Spleen (tissue), 11 donors: ENCODE measurements at regions not wholly inside any gene's neighbourhood (a gene's known extent, or its start where the extent isn't known, plus 50 kb on each side); places are given as distances from the start of the nearest gene placed in this dataset.

Source experiments
- DNase-seq: peaks from one replicate; pipeline ENCODE4 v3.0.0-alpha.2; 2020
- H3K27ac ChIP-seq, 8 donors: fragments of 200-600 bp; sonication (generic) in 7 of 8; 1 replicate in 4 of 8; 2 replicates in 4 of 8; pipeline versions ENCODE4 v1.5.0 to v1.8.0; 2016 to 2021; ENCODE audit warnings: inconsistent platforms in 4 of 8, mild to moderate bottlenecking in 4 of 8, moderate library complexity in 1 of 8
- H3K27me3 ChIP-seq, 7 donors: fragments of 200-600 bp; sonication (generic) in 6 of 7; replicated peaks in 1 of 7; 1 replicate in 4 of 7; 2 replicates in 3 of 7; pipeline versions ENCODE4 v1.5.0 to v1.8.0; 2016 to 2021; ENCODE audit warnings: inconsistent platforms in 3 of 7, mild to moderate bottlenecking in 1 of 7
- H3K36me3 ChIP-seq, 6 donors: fragments of 200-600 bp; sonication (generic) in 5 of 6; 1 replicate in 4 of 6; 2 replicates in 2 of 6; pipeline versions ENCODE4 v1.5.0 to v1.8.0; 2016 to 2021; ENCODE audit warnings: inconsistent platforms in 2 of 6
- H3K4me1 ChIP-seq, 6 donors: fragments of 200-600 bp; sonication (generic) in 5 of 6; 1 replicate in 3 of 6; 2 replicates in 3 of 6; pipeline versions ENCODE4 v1.5.0 to v1.8.0; 2016 to 2021; ENCODE audit warnings: inconsistent platforms in 3 of 6
- H3K4me3 ChIP-seq, 8 donors: fragments of 200-600 bp; sonication (generic) in 7 of 8; 1 replicate in 4 of 8; 2 replicates in 4 of 8; pipeline versions ENCODE4 v1.5.0 to v1.8.0; 2016 to 2021; ENCODE audit warnings: inconsistent platforms in 4 of 8, mild to moderate bottlenecking in 4 of 8, moderate library complexity in 2 of 8
- H3K9me3 ChIP-seq, 8 donors: fragments of 200-600 bp; sonication (generic) in 7 of 8; 1 replicate in 4 of 8; 2 replicates in 4 of 8; pipeline versions ENCODE4 v1.5.0 to v1.8.0; 2016 to 2021; ENCODE audit warnings: inconsistent platforms in 4 of 8
- POLR2A ChIP-seq, 3 donors: fragments of 450-650 bp; IDR thresholded peaks; one replicate each; pipeline ENCODE4 v1.5.1; 2017; ENCODE audit warnings: antibody characterized with exemption in 3 of 3, mild to moderate bottlenecking in 1 of 3
- POLR2AphosphoS5 ChIP-seq, 3 donors: sonication (generic); formaldehyde crosslinking; IDR thresholded peaks; one replicate each; pipeline ENCODE4 v1.5.1; 2017; ENCODE audit warnings: antibody characterized with exemption in 3 of 3
- WGBS, 5 donors: extraction: QIAGEN DNeasy Blood & Tissue Kit in 3 of 5; methylation state at CpG; one replicate each; pipeline versions ENCODE4 v1.1.5 to v1.1.7; 2013 to 2018; 5-methylcytosine and 5-hydroxymethylcytosine counted together
- intact Hi-C: fragments of 100-400 bp; cut with DNase I; formaldehyde crosslinking; loops from one replicate; pipeline ENCODE4 v1.15.0; 2023; ENCODE audit warnings: low total_unique reads
- TF ChIP-seq, protein P1 (sequence below), 11 experiments: fragments of 200-600 bp in 7 of 11; fragments of 450-650 bp in 4 of 11; sonication (generic) in 4 of 11; IDR thresholded peaks in 8 of 11; conservative IDR thresholded peaks in 3 of 11; 1 replicate in 7 of 11; 2 replicates in 4 of 11; pipeline versions ENCODE4 v1.4.0 to v1.8.0; 2016 to 2021; ENCODE audit warnings: antibody characterized with exemption in 11 of 11, inconsistent platforms in 4 of 11, mild to moderate bottlenecking in 1 of 11
- donor health status: healthy with polysubstance abuse.
- donor health status: DM: no; HTN: no; CAD: no; lungs with moderate emphysema.
- donor health status: DM: no; HTN: no; CAD: no.
- donor health status: Bipolar disorder and iron deficiency.
- donor health status: healthy.
- donor health status: DM: no; HTN: no; CAD: no.
- donor health status: DM: yes; HTN: yes; CAD: no.

DNA sequence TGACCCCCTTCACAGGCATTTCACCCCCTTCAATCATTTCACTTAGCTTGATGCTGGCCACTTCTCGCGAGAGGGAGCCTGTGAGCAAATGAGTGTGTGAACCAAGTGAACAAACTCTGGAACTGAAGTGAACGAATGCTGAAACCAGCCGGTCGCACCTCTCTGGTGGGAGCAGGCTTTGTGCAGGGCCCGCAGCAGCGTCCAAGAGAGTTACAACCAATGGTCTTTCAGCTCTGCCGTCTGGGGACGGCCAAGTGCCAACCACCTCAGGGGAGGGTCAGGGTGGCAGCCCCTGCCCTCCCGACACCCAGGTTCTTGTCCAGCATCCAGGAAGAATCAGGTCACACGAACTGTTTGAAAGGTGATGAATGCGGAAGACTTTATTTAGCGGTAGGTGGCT is 764.0 kb downstream of the SUCLG1 start:
- 84 to 93% (median 87%) methylated on average over 13 of the region's 13 CpGs for WGBS, 5 donors
- Histone ChIP-seq H3K4me1 (no peaks in the 10 kb centered on the region), H3K27me3 (no peaks in the 10 kb centered on the region), H3K36me3 (no peaks in the 10 kb centered on the region), H3K4me3 (no peak overlapping the region), H3K9me3 (peaks cover 0 to 13% (median 0%) of the 10 kb centered on the region in 8 donors), H3K27ac (no peak overlapping the region)
- intact Hi-C loops = no loop called here
- DNase-seq = no peak
- TF ChIP-seq POLR2A (IDR thresholded peaks at IDR 0.05) (no peak), POLR2AphosphoS5 (IDR thresholded peaks at IDR 0.05) (no peak)
- TF ChIP-seq, protein P1, sequence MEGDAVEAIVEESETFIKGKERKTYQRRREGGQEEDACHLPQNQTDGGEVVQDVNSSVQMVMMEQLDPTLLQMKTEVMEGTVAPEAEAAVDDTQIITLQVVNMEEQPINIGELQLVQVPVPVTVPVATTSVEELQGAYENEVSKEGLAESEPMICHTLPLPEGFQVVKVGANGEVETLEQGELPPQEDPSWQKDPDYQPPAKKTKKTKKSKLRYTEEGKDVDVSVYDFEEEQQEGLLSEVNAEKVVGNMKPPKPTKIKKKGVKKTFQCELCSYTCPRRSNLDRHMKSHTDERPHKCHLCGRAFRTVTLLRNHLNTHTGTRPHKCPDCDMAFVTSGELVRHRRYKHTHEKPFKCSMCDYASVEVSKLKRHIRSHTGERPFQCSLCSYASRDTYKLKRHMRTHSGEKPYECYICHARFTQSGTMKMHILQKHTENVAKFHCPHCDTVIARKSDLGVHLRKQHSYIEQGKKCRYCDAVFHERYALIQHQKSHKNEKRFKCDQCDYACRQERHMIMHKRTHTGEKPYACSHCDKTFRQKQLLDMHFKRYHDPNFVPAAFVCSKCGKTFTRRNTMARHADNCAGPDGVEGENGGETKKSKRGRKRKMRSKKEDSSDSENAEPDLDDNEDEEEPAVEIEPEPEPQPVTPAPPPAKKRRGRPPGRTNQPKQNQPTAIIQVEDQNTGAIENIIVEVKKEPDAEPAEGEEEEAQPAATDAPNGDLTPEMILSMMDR (IDR thresholded peaks at IDR 0.05 in 8 of 11, conservative IDR thresholded peaks at IDR 0.05 in 3 of 11) = no peak

DNA sequence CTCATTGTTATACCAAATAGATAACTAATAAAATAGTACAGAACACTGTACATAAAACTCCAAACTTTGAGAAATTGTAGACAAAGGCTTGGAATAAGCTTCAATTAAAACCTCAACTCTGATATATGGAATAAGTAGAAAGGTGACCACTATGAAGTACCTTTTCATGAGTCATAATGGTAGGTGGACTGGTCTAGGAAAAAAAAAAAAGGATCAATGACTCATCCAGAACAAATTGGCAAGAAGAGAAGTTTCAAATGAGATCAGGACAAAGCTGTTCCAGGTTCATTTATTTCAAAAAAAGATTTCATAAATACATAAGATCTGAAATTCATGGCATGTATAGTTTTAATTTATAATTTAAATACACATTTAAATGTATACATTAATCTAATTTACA is 769.7 kb downstream of the SUCLG1 start:
- intact Hi-C loops = no loop called here
- no peak for DNase-seq
- Histone ChIP-seq H3K9me3 (no peaks in the 10 kb centered on the region), H3K4me1 (no peaks in the 10 kb centered on the region), H3K36me3 (no peaks in the 10 kb centered on the region), H3K27me3 (no peaks in the 10 kb centered on the region), H3K4me3 (no peak overlapping the region), H3K27ac (no peak overlapping the region)
- TF ChIP-seq POLR2A (IDR thresholded peaks at IDR 0.05) (no peak), POLR2AphosphoS5 (IDR thresholded peaks at IDR 0.05) (no peak)
- TF ChIP-seq, protein P1 (IDR thresholded peaks at IDR 0.05 in 8 of 11, conservative IDR thresholded peaks at IDR 0.05 in 3 of 11) = no peak

DNA sequence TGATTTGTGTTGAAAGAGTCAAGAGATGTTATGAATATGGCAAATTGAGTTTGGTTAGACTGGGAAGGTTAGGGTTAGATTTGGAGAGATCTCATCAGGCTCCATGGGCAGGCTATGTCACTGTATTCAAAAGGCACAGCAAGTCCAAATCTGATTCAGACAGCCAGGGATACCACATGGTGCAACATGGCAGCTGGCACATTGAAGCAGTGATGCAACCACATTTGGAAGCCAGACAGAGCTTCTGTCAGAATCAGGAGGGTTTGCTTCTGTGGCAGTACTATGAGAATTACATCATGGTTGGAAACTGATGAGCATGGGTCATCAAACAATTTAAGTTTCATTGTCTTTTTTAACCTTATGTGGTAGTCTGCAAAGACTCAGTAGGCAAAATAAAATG is 772.2 kb downstream of the SUCLG1 start:
- no peaks in the 10 kb centered on the region for H3K27me3 ChIP-seq
- TF ChIP-seq, protein P1 (IDR thresholded peaks at IDR 0.05 in 8 of 11, conservative IDR thresholded peaks at IDR 0.05 in 3 of 11) = no peak
- TF ChIP-seq POLR2A (IDR thresholded peaks at IDR 0.05) = no peak
- TF ChIP-seq POLR2AphosphoS5 (IDR thresholded peaks at IDR 0.05) = no peak
- DNase-seq = no peak

DNA sequence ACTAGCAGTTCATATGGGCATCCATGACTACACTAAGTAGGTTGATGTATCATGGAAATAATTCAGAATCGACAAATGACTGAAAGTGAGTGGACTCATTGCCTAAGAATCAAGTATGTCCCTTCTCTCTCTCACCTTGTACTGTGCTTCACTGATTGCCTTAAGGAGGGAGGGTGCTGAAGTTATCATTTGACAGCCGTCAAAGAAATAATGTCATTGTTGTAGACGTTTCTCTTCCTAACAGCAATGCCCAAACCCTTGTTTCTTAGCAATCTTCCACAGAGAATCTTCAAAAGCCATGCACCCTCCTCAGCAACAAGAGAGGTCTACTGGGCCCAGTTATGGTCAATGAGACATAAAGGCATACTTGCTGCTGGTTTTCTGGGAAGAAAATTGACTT is 785.0 kb downstream of the SUCLG1 start:
- no peak overlapping the region for H3K27ac ChIP-seq
- H3K36me3 ChIP-seq = no peaks in the 10 kb centered on the region
- H3K27me3 ChIP-seq = no peaks in the 10 kb centered on the region
- H3K4me1 ChIP-seq = no peaks in the 10 kb centered on the region
- TF ChIP-seq POLR2AphosphoS5 (IDR thresholded peaks at IDR 0.05) (no peak), POLR2A (IDR thresholded peaks at IDR 0.05) (no peak)
- TF ChIP-seq, protein P1 (IDR thresholded peaks at IDR 0.05 in 8 of 11, conservative IDR thresholded peaks at IDR 0.05 in 3 of 11) = no peak
- WGBS, 5 donors = 73 to 87% (median 82%) methylated on average over 3 of the region's 3 CpGs
- DNase-seq = no peak
- no peak overlapping the region for H3K4me3 ChIP-seq
- H3K9me3 ChIP-seq = peaks cover 0 to 33% (median 20%) of the 10 kb centered on the region in 8 donors
- intact Hi-C loops = no loop called here

More for the DNA sequence above, 772.2 kb downstream of the SUCLG1 start:
- no peak overlapping the region for H3K4me3 ChIP-seq
- H3K27ac ChIP-seq = no peak overlapping the region
- no peaks in the 10 kb centered on the region for H3K4me1 ChIP-seq
- intact Hi-C loops = no loop called here
- H3K36me3 ChIP-seq = no peaks in the 10 kb centered on the region
- no peaks in the 10 kb centered on the region for H3K9me3 ChIP-seq
